ENCODE measurements at regions not wholly inside any gene's neighbourhood (a gene's known extent, or its start where the extent isn't known, plus 50 kb on each side); places are given as distances from the start of the nearest gene placed in this dataset.

GRCh38 chr1:157437296-157437695 lies 115.0 kb downstream of the FCRL5 start:
- TF ChIP-seq CTCF (conservative IDR thresholded peaks at IDR 0.05) = no peak
- no peak for TF ChIP-seq EZH2 (IDR thresholded peaks at IDR 0.05; ENCODE audit: low read depth)

All from PC-9 (cell line).